Skin epidermis (tissue), 12 donors: ENCODE measurements at regions not wholly inside any gene's neighbourhood (a gene's known extent, or its start where the extent isn't known, plus 50 kb on each side); places are given as distances from the start of the nearest gene placed in this dataset.
"Not testable (repeated sequence)": the region's sequence is repeated elsewhere in the genome, so short reads cannot be mapped to it uniquely, and the experiment has no call there.

ENCODE experiments used
- H3K27ac ChIP-seq, 21 experiments: fragments of 200-600 bp; sonication (generic) in 11 of 21; one replicate each; pipeline ENCODE4 v1.5.0; 2020; ENCODE audit warnings: mild to moderate bottlenecking in 3 of 21, inconsistent platforms in 2 of 21, moderate library complexity in 2 of 21
- H3K4me3 ChIP-seq, 7 experiments: fragments of 200-600 bp; sonication (generic) in 2 of 7; one replicate each; pipeline ENCODE4 v1.5.0; 2020; ENCODE audit warnings: inconsistent platforms in 2 of 7, mild to moderate bottlenecking in 2 of 7, moderate library complexity in 1 of 7

- Histone ChIP-seq H3K4me3 (no peak overlapping the region), H3K27ac (no peak overlapping the region)
Measured at GRCh38 chr10:109735776-109736175, 187.5 kb downstream of the XPNPEP1 start.

- Histone ChIP-seq H3K27ac (no peak overlapping the region), H3K4me3 (no peak overlapping the region)
Measured at GRCh38 chr10:109732254-109732965, 190.9 kb downstream of the XPNPEP1 start.

- H3K27ac ChIP-seq, H3K4me3 ChIP-seq: not testable (repeated sequence)
Measured at GRCh38 chr10:109729895-109730294, 193.4 kb downstream of the XPNPEP1 start.

GRCh38 chr10:109727436-109727835, 195.9 kb downstream of the XPNPEP1 start:
- H3K27ac ChIP-seq: no peak overlapping the region

GRCh38 chr10:109726473-109726872, 196.8 kb downstream of the XPNPEP1 start:
- Histone ChIP-seq H3K27ac (no peak overlapping the region), H3K4me3 (no peak overlapping the region)

More at GRCh38 chr10:109727436-109727835, 195.9 kb downstream of the XPNPEP1 start:
- no peak overlapping the region for H3K4me3 ChIP-seq

GRCh38 chr10:109723305-109723704, 200.0 kb downstream of the XPNPEP1 start:
- Histone ChIP-seq H3K27ac (no peak overlapping the region), H3K4me3 (no peak overlapping the region)

- H3K27ac ChIP-seq: no peak overlapping the region
- no peak overlapping the region for H3K4me3 ChIP-seq
Measured at GRCh38 chr10:109721453-109722064, 201.8 kb downstream of the XPNPEP1 start.

- Histone ChIP-seq H3K4me3 (no peak overlapping the region), H3K27ac (no peak overlapping the region)
Measured at GRCh38 chr10:109706026-109706560, 217.2 kb downstream of the XPNPEP1 start.

GRCh38 chr10:109701633-109702215, 221.6 kb downstream of the XPNPEP1 start:
- H3K27ac ChIP-seq: no peak overlapping the region
- no peak overlapping the region for H3K4me3 ChIP-seq

GRCh38 chr10:109698882-109699664, 224.2 kb downstream of the XPNPEP1 start:
- Histone ChIP-seq H3K27ac (no peak overlapping the region), H3K4me3 (no peak overlapping the region)

- H3K27ac ChIP-seq: no peak overlapping the region
- H3K4me3 ChIP-seq: no peak overlapping the region
Measured at GRCh38 chr10:109698086-109698485, 225.2 kb downstream of the XPNPEP1 start.

- H3K27ac ChIP-seq: no peak overlapping the region
- no peak overlapping the region for H3K4me3 ChIP-seq
Measured at GRCh38 chr10:109696981-109697775, 226.1 kb downstream of the XPNPEP1 start.

GRCh38 chr10:109696462-109696861, 226.8 kb downstream of the XPNPEP1 start:
- Histone ChIP-seq H3K27ac (no peak overlapping the region), H3K4me3 (no peak overlapping the region)

- H3K4me3 ChIP-seq: no peak overlapping the region
- no peak overlapping the region for H3K27ac ChIP-seq
Measured at GRCh38 chr10:109695988-109696387, 227.3 kb downstream of the XPNPEP1 start.

GRCh38 chr10:109689785-109690184, 233.5 kb downstream of the XPNPEP1 start:
- Histone ChIP-seq H3K27ac (no peak overlapping the region), H3K4me3 (no peak overlapping the region)

- Histone ChIP-seq H3K27ac (no peak overlapping the region), H3K4me3 (no peak overlapping the region)
Measured at GRCh38 chr10:109679478-109679877, 243.8 kb downstream of the XPNPEP1 start.

- no peak overlapping the region for H3K4me3 ChIP-seq
Measured at GRCh38 chr10:109678857-109679256, 244.5 kb downstream of the XPNPEP1 start.

GRCh38 chr10:109676703-109677102, 246.6 kb downstream of the XPNPEP1 start:
- H3K4me3 ChIP-seq: no peak overlapping the region
- H3K27ac ChIP-seq: no peak overlapping the region

More at GRCh38 chr10:109678857-109679256, 244.5 kb downstream of the XPNPEP1 start:
- H3K27ac ChIP-seq: no peak overlapping the region

- H3K27ac ChIP-seq: no peak overlapping the region
- H3K4me3 ChIP-seq: no peak overlapping the region
Measured at GRCh38 chr10:109668703-109669102, 254.6 kb downstream of the XPNPEP1 start.
